ENCODE measurements at regions not wholly inside any gene's neighbourhood (a gene's known extent, or its start where the extent isn't known, plus 50 kb on each side); places are given as distances from the start of the nearest gene placed in this dataset.
"Not testable (repeated sequence)": the region's sequence is repeated elsewhere in the genome, so short reads cannot be mapped to it uniquely, and the experiment has no call there.

- DNase-seq (ENCODE audit: low read depth), result no peak
Measured at GRCh38 chr7:131849472-131849871, 293.0 kb upstream of the PODXL start.

GRCh38 chr7:131848033-131848432, 291.6 kb upstream of the PODXL start:
- no peak for DNase-seq (ENCODE audit: low read depth)

- no peak for DNase-seq (ENCODE audit: low read depth)
Measured at GRCh38 chr7:131845573-131846314, 289.3 kb upstream of the PODXL start.

GRCh38 chr7:131844369-131844768, 287.9 kb upstream of the PODXL start:
- DNase-seq (ENCODE audit: low read depth), result no peak

GRCh38 chr7:131843898-131844331, 287.5 kb upstream of the PODXL start:
- peak; percentile 27 for DNase-seq (ENCODE audit: low read depth)

- DNase-seq (ENCODE audit: low read depth), result no peak
Measured at GRCh38 chr7:131839967-131840690, 283.7 kb upstream of the PODXL start.

- no peak for DNase-seq (ENCODE audit: low read depth)
Measured at GRCh38 chr7:131836733-131837132, 280.3 kb upstream of the PODXL start.

- no peak for DNase-seq (ENCODE audit: low read depth)
Measured at GRCh38 chr7:131835141-131835540, 278.7 kb upstream of the PODXL start.

- DNase-seq (ENCODE audit: low read depth), result no peak
Measured at GRCh38 chr7:131830681-131831080, 274.3 kb upstream of the PODXL start.

- peak; percentile 7 for DNase-seq (ENCODE audit: low read depth)
Measured at GRCh38 chr7:131829947-131830558, 273.6 kb upstream of the PODXL start.

- DNase-seq (ENCODE audit: low read depth), result no peak
Measured at GRCh38 chr7:131827421-131827820, 271.0 kb upstream of the PODXL start.

- no peak for DNase-seq (ENCODE audit: low read depth)
Measured at GRCh38 chr7:131826960-131827359, 270.5 kb upstream of the PODXL start.

- not testable (repeated sequence) for DNase-seq (ENCODE audit: low read depth)
Measured at GRCh38 chr7:131823961-131824440, 267.6 kb upstream of the PODXL start.

- DNase-seq (ENCODE audit: low read depth), result no peak
Measured at GRCh38 chr7:131819891-131820290, 263.5 kb upstream of the PODXL start.

- no peak for DNase-seq (ENCODE audit: low read depth)
Measured at GRCh38 chr7:131816391-131817007, 260.1 kb upstream of the PODXL start.

- no peak for DNase-seq (ENCODE audit: low read depth)
Measured at GRCh38 chr7:131808736-131809135, 252.3 kb upstream of the PODXL start.

- not testable (repeated sequence) for DNase-seq (ENCODE audit: low read depth)
Measured at GRCh38 chr7:131808156-131808555, 251.7 kb upstream of the PODXL start.

- DNase-seq (ENCODE audit: low read depth), result no peak
Measured at GRCh38 chr7:131803816-131804215, 247.4 kb upstream of the PODXL start.

GRCh38 chr7:131802195-131802864, 245.9 kb upstream of the PODXL start:
- no peak for DNase-seq (ENCODE audit: low read depth)

- no peak for DNase-seq (ENCODE audit: low read depth)
Measured at GRCh38 chr7:131800531-131800930, 244.1 kb upstream of the PODXL start.

GRCh38 chr7:131800008-131800407, 243.6 kb upstream of the PODXL start:
- DNase-seq (ENCODE audit: low read depth), result no peak

GRCh38 chr7:131797841-131798240, 241.4 kb upstream of the PODXL start:
- no peak for DNase-seq (ENCODE audit: low read depth)
